HK-2 (cell line): ENCODE measurements at regions not wholly inside any gene's neighbourhood (a gene's known extent, or its start where the extent isn't known, plus 50 kb on each side); places are given as distances from the start of the nearest gene placed in this dataset.
"Not testable (repeated sequence)": the region's sequence is repeated elsewhere in the genome, so short reads cannot be mapped to it uniquely, and the experiment has no call there.

ENCODE experiments used
- DNase-seq: peaks from one replicate; pipeline ENCODE4 v3.0.0-alpha.2; 2018; ENCODE audit not compliant: unreplicated experiment

GRCh38 chr5:162964144-162964543 lies 473.3 kb upstream of the CCNG1 start:
- not testable (repeated sequence) for DNase-seq

GRCh38 chr5:162990063-162990462 lies 447.3 kb upstream of the CCNG1 start:
- no peak for DNase-seq

GRCh38 chr5:162990856-162991497 lies 446.4 kb upstream of the CCNG1 start:
- DNase-seq: no peak

GRCh38 chr5:162995568-162995967 lies 441.8 kb upstream of the CCNG1 start:
- no peak for DNase-seq

GRCh38 chr5:162996053-162996452 lies 441.3 kb upstream of the CCNG1 start:
- DNase-seq: no peak

- DNase-seq: no peak
These were observed 431.4 kb upstream of the CCNG1 start for GRCh38 chr5:163005949-163006348.

GRCh38 chr5:163022582-163023128 lies 414.7 kb upstream of the CCNG1 start:
- DNase-seq: no peak

- no peak for DNase-seq
These were observed 413.5 kb upstream of the CCNG1 start for GRCh38 chr5:163023846-163024245.

GRCh38 chr5:163024936-163025335 lies 412.5 kb upstream of the CCNG1 start:
- no peak for DNase-seq

GRCh38 chr5:163033656-163034055 lies 403.7 kb upstream of the CCNG1 start:
- no peak for DNase-seq

GRCh38 chr5:163041254-163041653 lies 396.1 kb upstream of the CCNG1 start:
- DNase-seq: no peak

- no peak for DNase-seq
These were observed 357.8 kb upstream of the CCNG1 start for GRCh38 chr5:163079618-163080017.

GRCh38 chr5:163089230-163089629 lies 348.2 kb upstream of the CCNG1 start:
- no peak for DNase-seq

- DNase-seq: no peak
These were observed 347.5 kb upstream of the CCNG1 start for GRCh38 chr5:163089926-163090325.

- DNase-seq: no peak
These were observed 342.8 kb upstream of the CCNG1 start for GRCh38 chr5:163094492-163095180.

- no peak for DNase-seq
These were observed 332.9 kb upstream of the CCNG1 start for GRCh38 chr5:163104464-163104863.

GRCh38 chr5:163105456-163105855 lies 331.9 kb upstream of the CCNG1 start:
- peak; percentile 1 for DNase-seq

GRCh38 chr5:163106098-163106497 lies 331.3 kb upstream of the CCNG1 start:
- DNase-seq: no peak

- DNase-seq: no peak
These were observed 329.0 kb upstream of the CCNG1 start for GRCh38 chr5:163108351-163108750.

GRCh38 chr5:163115011-163115410 lies 322.4 kb upstream of the CCNG1 start:
- no peak for DNase-seq

- not testable (repeated sequence) for DNase-seq
These were observed 320.8 kb upstream of the CCNG1 start for GRCh38 chr5:163116618-163117017.

- no peak for DNase-seq
These were observed 303.3 kb upstream of the CCNG1 start for GRCh38 chr5:163134061-163134460.

GRCh38 chr5:163135849-163136248 lies 301.5 kb upstream of the CCNG1 start:
- no peak for DNase-seq
